H9 (cell line): ENCODE measurements at regions not wholly inside any gene's neighbourhood (a gene's known extent, or its start where the extent isn't known, plus 50 kb on each side); places are given as distances from the start of the nearest gene placed in this dataset.

ENCODE experiments used
- DNase-seq: peaks from one replicate; pipeline ENCODE4 v3.0.0-alpha.2; 2017
- H2AFZ ChIP-seq: one replicate; pipeline ENCODE4 v1.6.1; 2013; ENCODE audit warnings: mild to moderate bottlenecking, low read length, control low read depth, moderate library complexity
- H2AK5ac ChIP-seq: 2 replicates; pipeline ENCODE4 v1.6.1; 2013; ENCODE audit warnings: low read length, control low read depth, mixed read lengths; ENCODE audit not compliant: insufficient read length
- H2BK120ac ChIP-seq: one replicate; pipeline ENCODE4 v1.6.1; 2013; ENCODE audit warnings: low read depth, mild to moderate bottlenecking, low read length, control low read depth, inconsistent platforms; ENCODE audit not compliant: poor library complexity, severe bottlenecking
- H2BK12ac ChIP-seq: 2 replicates; pipeline ENCODE4 v1.6.1; 2013; ENCODE audit warnings: low read length, control low read depth, mixed read lengths, low read depth; ENCODE audit not compliant: insufficient read length
- H2BK15ac ChIP-seq: 2 replicates; pipeline ENCODE4 v1.6.1; 2013; ENCODE audit warnings: low read depth, low read length, control low read depth
- H2BK20ac ChIP-seq: one replicate; pipeline ENCODE4 v1.6.1; 2013; ENCODE audit warnings: low read depth, mild to moderate bottlenecking, low read length, control low read depth, inconsistent platforms; ENCODE audit not compliant: poor library complexity, severe bottlenecking
- H2BK5ac ChIP-seq: 2 replicates; pipeline ENCODE4 v1.6.1; 2013; ENCODE audit warnings: low read length, control low read depth, mixed read lengths; ENCODE audit not compliant: insufficient read length
- H3K14ac ChIP-seq: 2 replicates; pipeline ENCODE4 v1.6.1; 2013; ENCODE audit warnings: low read length, control low read depth; ENCODE audit not compliant: insufficient read depth
- H3K18ac ChIP-seq: 2 replicates; pipeline ENCODE4 v1.6.1; 2013; ENCODE audit warnings: low read depth, mild to moderate bottlenecking, mixed read lengths, low read length, control low read depth; ENCODE audit not compliant: insufficient read length
- H3K23ac ChIP-seq: 2 replicates; pipeline ENCODE4 v1.6.1; 2013; ENCODE audit warnings: low read length, control low read depth, mixed read lengths, low read depth; ENCODE audit not compliant: insufficient read length
- H3K23me2 ChIP-seq: 2 replicates; pipeline ENCODE4 v1.6.1; 2013; ENCODE audit warnings: low read depth, mild to moderate bottlenecking, mixed read lengths, low read length, control low read depth; ENCODE audit not compliant: insufficient read length, poor library complexity, severe bottlenecking
- H3K27ac ChIP-seq: 2 replicates; pipeline ENCODE4 v1.5.1; 2013; ENCODE audit warnings: low read length, control low read depth, mixed read lengths, low read depth; ENCODE audit not compliant: insufficient read length
- H3K27me3 ChIP-seq: 2 replicates; pipeline ENCODE4 v1.6.1; 2013; ENCODE audit warnings: low read length, control low read depth, inconsistent platforms; ENCODE audit not compliant: insufficient read depth
- H3K4ac ChIP-seq: 2 replicates; pipeline ENCODE4 v1.6.1; 2013; ENCODE audit warnings: low read depth, mild to moderate bottlenecking, control low read depth, inconsistent platforms, low read length, moderate library complexity
- H3K4me1 ChIP-seq: 2 replicates; pipeline ENCODE4 v1.6.1; 2013; ENCODE audit warnings: low read length, control low read depth, inconsistent platforms; ENCODE audit not compliant: insufficient read depth
- H3K4me2 ChIP-seq: 2 replicates; pipeline ENCODE4 v1.6.1; 2013; ENCODE audit warnings: low read length, control low read depth, mixed read lengths; ENCODE audit not compliant: insufficient read length, insufficient read depth
- H3K56ac ChIP-seq: 2 replicates; pipeline ENCODE4 v1.6.1; 2013; ENCODE audit warnings: low read depth, mild to moderate bottlenecking, mixed read lengths, low read length, control low read depth; ENCODE audit not compliant: insufficient read length
- H3K79me1 ChIP-seq: 2 replicates; pipeline ENCODE4 v1.6.1; 2013; ENCODE audit warnings: low read depth, mild to moderate bottlenecking, moderate library complexity, low read length, control low read depth, inconsistent platforms; ENCODE audit not compliant: insufficient read depth, poor library complexity, severe bottlenecking
- H3K79me2 ChIP-seq: 2 replicates; pipeline ENCODE4 v1.6.1; 2013; ENCODE audit warnings: low read length, control low read depth, inconsistent platforms; ENCODE audit not compliant: insufficient read depth
- H3K9ac ChIP-seq: 2 replicates; pipeline ENCODE4 v1.6.1; 2013; ENCODE audit warnings: low read length, control low read depth, mixed read lengths; ENCODE audit not compliant: insufficient read length; ENCODE audit errors: extremely low read depth
- H3K9me3 ChIP-seq: one replicate; pipeline ENCODE4 v1.6.1; 2013; ENCODE audit warnings: low read depth, low read length, inconsistent platforms; ENCODE audit not compliant: control insufficient read depth
- H3T11ph ChIP-seq: one replicate; pipeline ENCODE4 v1.6.1; 2013; ENCODE audit warnings: mild to moderate bottlenecking, low read length, control low read depth, inconsistent platforms
- H4K20me1 ChIP-seq: one replicate; pipeline ENCODE4 v1.6.1; 2013; ENCODE audit not compliant: control insufficient read depth, insufficient read length, insufficient read depth
- H4K5ac ChIP-seq: 2 replicates; pipeline ENCODE4 v1.6.1; 2013; ENCODE audit warnings: low read depth, mild to moderate bottlenecking, mixed read lengths, low read length, control low read depth; ENCODE audit not compliant: insufficient read length
- H4K8ac ChIP-seq: replicated peaks from 2 replicates; pipeline ENCODE4 v1.6.1; 2013; ENCODE audit warnings: low read length, control low read depth, mixed read lengths, low read depth; ENCODE audit not compliant: insufficient read length
- H4K91ac ChIP-seq: 2 replicates; pipeline ENCODE4 v1.6.1; 2013; ENCODE audit warnings: low read depth, mild to moderate bottlenecking, moderate library complexity, mixed read lengths, low read length, control low read depth; ENCODE audit not compliant: insufficient read length
- H3K27ac Mint-ChIP-seq, 3 experiments: 2 replicates in 2 of 3; 3 replicates in 1 of 3; pipeline ENCODE4 v1.8.0; 2020 to 2021; ENCODE audit warnings: mixed read lengths in 3 of 3, mild to moderate bottlenecking in 1 of 3, moderate library complexity in 1 of 3
- H3K27me3 Mint-ChIP-seq: 2 replicates; pipeline ENCODE4 v1.8.0; 2021; ENCODE audit warnings: low read depth, mild to moderate bottlenecking, moderate library complexity, mixed read lengths
- H3K36me3 Mint-ChIP-seq, 3 experiments: 2 replicates in 2 of 3; 3 replicates in 1 of 3; pipeline ENCODE4 v1.8.0; 2020 to 2021; ENCODE audit warnings: low read depth in 3 of 3, mixed read lengths in 3 of 3; ENCODE audit not compliant: insufficient read depth in 1 of 3
- H3K4me1 Mint-ChIP-seq, 2 experiments: 2 replicates each; pipeline ENCODE4 v1.8.0; 2020; ENCODE audit warnings: mixed read lengths in 2 of 2
- H3K4me3 Mint-ChIP-seq, 2 experiments: 2 replicates in 1 of 2; 3 replicates in 1 of 2; pipeline ENCODE4 v1.8.0; 2020 to 2021; ENCODE audit warnings: mild to moderate bottlenecking in 2 of 2, mixed read lengths in 2 of 2, moderate library complexity in 1 of 2
- H3K9me3 Mint-ChIP-seq, 2 experiments: 2 replicates in 1 of 2; 3 replicates in 1 of 2; pipeline ENCODE4 v1.8.0; 2020; ENCODE audit warnings: mild to moderate bottlenecking in 2 of 2, mixed read lengths in 2 of 2, moderate library complexity in 1 of 2
- CTCF ChIP-seq: fragments of 200-600 bp; sonication (generic); conservative IDR thresholded peaks from 3 replicates; pipeline ENCODE4 v1.8.0; 2021; ENCODE audit warnings: antibody characterized with exemption, mild to moderate bottlenecking
- WGBS: extraction: QIAGEN DNeasy Blood & Tissue Kit; methylation state at CpG from one replicate; pipeline ENCODE4 v1.1.7; 2013; ENCODE audit warnings: missing lambda C conversion rate, low lambda C conversion rate, mixed read lengths; ENCODE audit not compliant: insufficient read length; ENCODE audit errors: extremely low coverage; 5-methylcytosine and 5-hydroxymethylcytosine counted together

- H4K20me1 ChIP-seq, result no peaks in the 10 kb centered on the region
- Mint-ChIP-seq H3K27me3 (no peaks in the 10 kb centered on the region), H3K36me3 (no peaks in the 10 kb centered on the region), H3K27ac (no peak overlapping the region), H3K4me1 (no peaks in the 10 kb centered on the region), H3K4me3 (no peak overlapping the region), H3K9me3 (peaks cover 0 to under 1% of the 10 kb centered on the region in 2 experiments; a peak in 2 of 5 replicates)
- no peak overlapping the region for H3K4me2 ChIP-seq
- no peak overlapping the region for H2AFZ ChIP-seq
- H4K8ac ChIP-seq, result no peak overlapping the region
- H3K27me3 ChIP-seq, result no peaks in the 10 kb centered on the region
- no peaks in the 10 kb centered on the region for H3K4me1 ChIP-seq
- no peak overlapping the region for H3K27ac ChIP-seq
- no CpG with 5 or more reads among the region's 4 CpGs for WGBS
- H3K18ac ChIP-seq, result no peak overlapping the region
- no peak overlapping the region for H3K9ac ChIP-seq
- no peak overlapping the region for H2BK20ac ChIP-seq
- H3T11ph ChIP-seq, result no peak overlapping the region
- H4K91ac ChIP-seq, result no peak overlapping the region
- H4K5ac ChIP-seq, result no peak overlapping the region
- no peak for TF ChIP-seq CTCF
- no peak for DNase-seq
- no peak overlapping the region for H2AK5ac ChIP-seq
- no peak overlapping the region for H3K4ac ChIP-seq
- no peak overlapping the region for H3K23ac ChIP-seq
- H3K9me3 ChIP-seq, result no peaks in the 10 kb centered on the region
- H2BK12ac ChIP-seq, result no peak overlapping the region
- no peak overlapping the region for H2BK15ac ChIP-seq
- no peak overlapping the region for H2BK5ac ChIP-seq
- H3K79me1 ChIP-seq, result no peaks in the 10 kb centered on the region
- H3K23me2 ChIP-seq, result no peaks in the 10 kb centered on the region
- no peak overlapping the region for H2BK120ac ChIP-seq
- no peak overlapping the region for H3K14ac ChIP-seq
- no peaks in the 10 kb centered on the region for H3K79me2 ChIP-seq
- no peak overlapping the region for H3K56ac ChIP-seq
Observed at GRCh38 chr3:182583545-182583944, 209.8 kb upstream of the ATP11B start.
